ENCODE measurements at regions not wholly inside any gene's neighbourhood (a gene's known extent, or its start where the extent isn't known, plus 50 kb on each side); places are given as distances from the start of the nearest gene placed in this dataset.

DNA sequence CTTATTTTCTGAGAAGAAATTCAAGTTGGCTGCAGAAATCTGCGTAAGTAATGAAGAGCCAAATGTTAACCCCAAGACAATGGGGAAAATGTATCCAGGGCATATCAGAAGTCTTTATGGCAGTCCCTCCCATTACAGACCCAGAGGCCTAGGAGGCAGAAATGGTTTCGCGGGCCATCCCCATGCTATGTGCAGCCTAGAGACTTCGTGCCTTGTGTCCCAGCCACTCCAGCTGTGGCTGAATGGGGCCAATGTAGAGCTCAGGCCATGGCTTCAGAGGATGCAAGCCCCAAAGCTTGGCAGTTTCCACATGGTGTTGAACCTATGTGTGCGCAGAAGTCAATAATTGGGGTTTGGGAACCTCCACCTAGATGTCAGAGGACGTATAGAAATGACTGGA lies 131.9 kb downstream of the GPR37 start:
- DNase-seq = no peak

DNA sequence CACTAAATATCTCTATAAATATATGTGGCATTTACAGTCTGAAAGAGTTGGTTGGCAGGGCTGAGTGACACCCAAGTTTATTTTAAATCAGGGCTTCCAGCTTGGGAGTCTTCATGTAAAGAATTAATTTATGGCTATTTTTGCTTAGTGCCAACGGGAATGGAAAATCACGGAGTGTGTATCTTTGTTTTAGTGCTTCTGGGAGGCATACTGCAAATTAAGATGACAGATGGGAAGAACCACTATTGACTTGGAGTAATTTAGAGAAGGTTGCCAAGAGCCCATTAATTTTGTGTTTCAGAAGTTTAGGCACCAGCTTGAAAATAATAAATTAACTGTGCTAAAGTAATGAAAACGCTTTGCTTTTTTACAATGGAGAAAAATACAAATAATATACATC lies 135.2 kb downstream of the GPR37 start:
- DNase-seq = peak; percentile 91

DNA sequence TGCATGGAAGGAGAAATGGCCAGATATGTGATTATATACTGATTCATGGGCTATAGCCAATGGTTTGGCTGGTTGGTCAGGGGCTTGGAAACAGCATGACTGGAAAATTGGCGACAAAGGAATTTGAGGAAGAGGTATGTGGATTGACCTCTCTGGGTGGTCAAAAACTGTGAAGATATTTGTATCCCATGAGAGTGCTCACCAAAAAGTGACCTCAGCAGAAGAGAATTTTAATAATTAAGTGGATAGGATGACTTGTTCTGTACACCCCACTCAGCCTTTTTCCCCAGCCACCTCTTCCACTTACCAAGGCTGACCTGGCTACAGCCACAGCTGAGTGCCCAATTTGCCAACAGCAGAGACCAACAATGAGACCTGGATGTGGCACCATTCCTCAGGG lies 146.7 kb downstream of the GPR37 start:
- DNase-seq = no peak

DNA sequence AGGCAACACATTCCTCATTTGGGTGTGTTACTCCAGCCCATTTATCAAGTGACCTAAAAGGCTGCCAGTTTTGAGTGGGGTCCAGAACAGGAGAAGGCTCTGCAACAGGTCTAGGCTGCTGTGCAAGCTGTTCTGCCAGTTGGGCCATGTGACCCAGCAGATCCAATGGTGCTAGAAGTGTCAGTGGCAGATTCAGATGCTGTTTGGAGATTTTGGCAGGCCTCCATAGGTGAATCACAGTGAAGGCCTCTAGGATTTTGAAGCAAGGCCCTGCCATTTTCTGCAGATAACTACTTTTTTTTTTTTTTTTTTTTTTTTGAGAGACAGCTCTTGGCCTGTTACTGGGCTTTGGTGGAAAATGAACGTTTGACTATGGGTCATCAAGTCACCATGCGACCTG lies 147.5 kb downstream of the GPR37 start:
- peak; percentile 8 for DNase-seq

- DNase-seq = no peak
Observed at GRCh38 chr7:124603066-124603465, 162.5 kb downstream of the GPR37 start.

GRCh38 chr7:124597509-124597908 lies 168.1 kb downstream of the GPR37 start:
- DNase-seq = no peak

- DNase-seq = no peak
Observed at GRCh38 chr7:124596881-124597280, 168.7 kb downstream of the GPR37 start.

GRCh38 chr7:124590814-124591213 lies 174.8 kb downstream of the GPR37 start:
- no peak for DNase-seq

DNA sequence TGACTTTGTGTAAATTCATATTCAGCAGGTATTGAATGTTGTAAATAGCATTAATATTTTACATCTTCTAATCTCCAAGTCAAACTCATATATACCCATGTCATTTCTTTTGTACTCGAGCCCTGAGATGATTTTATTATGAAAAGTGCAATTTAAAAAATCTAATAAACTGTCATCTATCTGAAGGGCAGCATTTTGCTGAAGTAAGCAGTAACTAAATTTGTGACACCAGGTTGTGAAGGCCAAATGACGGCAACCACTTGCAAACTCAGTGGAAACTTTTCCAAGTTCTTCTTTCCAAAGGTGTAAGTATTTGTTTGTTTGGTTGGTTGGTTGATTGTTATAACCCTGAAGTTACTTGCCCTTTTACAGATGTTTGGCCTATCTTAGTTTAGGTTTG lies 188.3 kb downstream of the GPR37 start:
- no peak for DNase-seq

DNA sequence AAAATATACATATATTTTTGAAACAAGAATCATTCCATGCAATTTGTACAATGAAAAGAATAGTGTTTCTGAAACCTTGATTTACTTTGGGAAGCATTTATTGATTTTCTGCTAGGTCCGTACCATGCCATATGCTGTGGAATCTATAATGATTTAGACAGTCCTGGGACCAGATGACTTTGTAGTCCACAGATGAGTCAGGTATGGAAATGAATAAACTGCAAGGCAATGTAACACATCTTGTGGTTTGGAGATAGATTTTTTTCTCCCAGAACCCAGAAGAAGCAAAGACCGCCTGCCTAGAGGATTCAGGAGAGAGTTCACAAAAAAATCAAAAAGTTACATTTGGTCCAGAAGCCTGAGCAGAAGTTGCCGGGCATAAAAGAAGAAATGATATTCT lies 190.4 kb downstream of the GPR37 start:
- no peak for DNase-seq

- DNase-seq = no peak
Observed at GRCh38 chr7:124570558-124570957, 195.0 kb downstream of the GPR37 start.

DNA sequence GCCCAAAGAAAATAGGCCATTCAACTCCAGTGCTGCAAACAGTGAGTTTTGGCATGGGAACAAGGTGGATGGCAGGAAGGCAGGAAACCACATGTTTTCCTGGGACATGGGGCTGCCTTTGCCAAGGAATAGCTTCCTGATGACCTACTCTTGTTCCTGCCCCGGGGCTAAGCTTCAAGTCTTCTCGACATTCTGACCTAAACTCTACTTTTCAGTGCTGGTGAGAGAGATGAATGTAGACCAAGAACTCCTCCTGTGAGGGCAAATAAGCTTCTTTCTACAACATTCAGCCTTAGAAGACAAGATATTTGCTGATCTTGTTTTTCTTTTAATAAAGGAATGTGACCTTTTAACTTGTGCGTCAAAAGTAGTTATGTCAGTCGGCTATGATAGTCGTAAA lies 199.0 kb downstream of the GPR37 start:
- DNase-seq = peak; percentile 7

DNA sequence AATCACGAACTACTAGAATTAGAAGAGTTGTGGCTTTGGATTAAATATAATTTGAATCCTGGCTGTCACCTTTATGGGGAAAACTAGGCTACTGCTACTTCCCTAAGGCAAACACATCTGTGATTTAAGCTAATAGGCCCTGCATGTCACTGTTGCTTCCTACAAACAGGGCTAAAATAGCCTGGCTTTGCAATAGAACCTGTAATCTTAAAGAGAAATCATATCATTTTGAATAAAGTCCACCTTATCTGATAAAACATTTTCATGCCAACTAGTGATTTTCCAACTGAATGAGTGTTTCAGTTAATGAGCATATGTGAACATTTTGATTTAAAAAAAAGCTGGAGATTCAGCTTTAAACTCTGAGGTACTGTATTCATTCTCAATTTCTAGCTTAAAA lies 208.0 kb downstream of the GPR37 start:
- no peak for DNase-seq

- DNase-seq = peak; percentile 40
Observed at GRCh38 chr7:124557101-124557500, 208.5 kb downstream of the GPR37 start.

- DNase-seq = no peak
Observed at GRCh38 chr7:124553502-124553901, 212.1 kb downstream of the GPR37 start.

DNA sequence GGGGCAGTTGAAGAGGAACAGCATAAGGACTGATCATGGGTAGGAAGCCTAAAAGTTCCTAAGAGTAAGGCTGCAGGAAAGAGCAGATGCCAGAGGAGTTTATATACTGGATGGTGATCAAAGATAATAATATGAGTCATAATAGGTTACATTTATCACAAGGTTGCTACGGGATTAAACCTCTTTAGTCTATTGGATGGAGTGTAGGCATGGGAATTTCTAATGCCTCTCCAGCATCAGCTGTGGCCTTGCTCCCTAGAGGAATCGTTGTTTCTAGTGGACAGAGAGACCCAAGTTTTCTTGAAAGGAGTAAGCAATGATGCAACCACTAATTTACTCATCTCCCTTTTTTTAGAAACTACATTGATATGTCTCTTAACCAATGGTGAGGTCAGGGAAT lies 213.4 kb downstream of the GPR37 start:
- DNase-seq = no peak

DNA sequence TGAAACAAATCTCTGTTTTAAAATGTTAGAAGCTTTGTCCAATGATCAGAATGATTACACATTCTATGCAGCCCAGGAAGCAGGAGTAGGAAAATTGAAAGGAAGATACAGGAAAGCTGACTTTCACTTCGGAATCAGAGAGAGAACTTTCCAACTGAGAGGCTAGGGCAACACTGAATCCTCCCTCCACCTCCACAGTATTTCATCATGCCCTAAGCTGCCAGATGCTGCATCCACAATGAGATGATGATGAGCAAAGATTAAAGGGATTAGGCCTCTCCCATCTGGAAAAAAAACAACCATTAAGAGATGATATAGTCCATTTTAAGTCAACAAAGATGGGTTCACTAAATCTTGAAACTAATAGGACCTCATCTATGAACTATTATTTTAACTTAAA lies 215.6 kb downstream of the GPR37 start:
- no peak for DNase-seq

GRCh38 chr7:124542476-124542875 lies 223.1 kb downstream of the GPR37 start:
- peak; percentile 59 for DNase-seq

DNA sequence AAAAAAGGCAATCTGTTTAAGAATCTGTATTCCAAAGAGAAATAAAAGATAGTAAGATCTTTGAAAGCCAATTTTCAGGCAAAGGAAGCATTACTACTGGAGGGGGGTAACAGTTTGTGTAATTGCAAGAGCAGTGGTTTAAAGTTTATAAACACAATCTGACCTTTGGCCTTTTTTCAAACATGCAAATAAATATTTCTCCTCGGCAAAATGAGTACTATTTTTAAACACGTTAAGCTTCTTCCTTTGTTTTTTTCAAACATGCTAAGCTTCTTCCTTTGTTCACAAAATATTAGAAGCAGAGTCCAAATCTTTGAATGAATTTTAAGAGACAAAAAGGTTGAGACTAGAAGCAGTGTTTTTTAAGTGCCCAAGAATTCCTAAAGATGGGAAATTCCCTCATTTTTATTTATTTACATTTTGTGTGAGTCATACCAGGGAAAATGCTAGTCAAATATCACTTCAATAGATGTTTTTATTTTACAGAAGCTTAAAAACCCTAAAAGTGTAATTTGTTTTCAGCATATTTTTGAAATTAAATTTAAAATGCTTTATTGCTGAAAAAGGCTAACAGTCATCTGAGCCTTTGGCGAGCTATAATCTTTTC lies 229.3 kb downstream of the GPR37 start:
- DNase-seq = no peak

DNA sequence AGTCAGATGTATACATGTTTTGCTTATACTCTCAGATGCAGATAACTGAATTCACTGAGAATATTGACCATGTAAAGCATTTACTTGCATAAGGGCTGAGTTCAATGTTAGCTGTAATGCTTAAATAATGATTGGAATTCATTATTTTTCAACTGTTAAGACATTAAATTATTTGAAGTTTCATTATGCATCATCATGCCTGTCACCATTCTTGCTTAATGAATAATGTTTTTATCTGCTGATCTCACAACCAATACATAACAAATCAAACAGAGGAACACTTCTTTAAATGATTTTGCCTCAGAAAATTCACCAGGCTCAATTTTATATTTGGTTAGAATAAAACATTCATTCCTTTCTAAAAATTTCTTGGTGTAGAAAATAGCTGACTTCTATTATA lies 233.4 kb downstream of the GPR37 start:
- DNase-seq = no peak

GRCh38 chr7:124516911-124517310 lies 248.7 kb downstream of the GPR37 start:
- DNase-seq = no peak

GRCh38 chr7:124515106-124515830 lies 250.3 kb downstream of the GPR37 start:
- DNase-seq = no peak

- DNase-seq = no peak
Observed at GRCh38 chr7:124514471-124514870, 251.1 kb downstream of the GPR37 start.

- no peak for DNase-seq
Observed at GRCh38 chr7:124497176-124497575, 268.4 kb downstream of the GPR37 start.

GRCh38 chr7:124489925-124490324 lies 275.7 kb downstream of the GPR37 start:
- no peak for DNase-seq

Measured in NCI-H446 treated with DMSO at 0.1 percent for 48 hours (cell line).